Activated T-cell treated with anti-CD3 and anti-CD28 coated beads, Interleukin-2, amount 50 U/mL, for 24 hours (primary cell): ENCODE measurements at regions not wholly inside any gene's neighbourhood (a gene's known extent, or its start where the extent isn't known, plus 50 kb on each side); places are given as distances from the start of the nearest gene placed in this dataset.

Experiments used
- DNase-seq: peaks from one replicate; pipeline ENCODE4 v3.0.0-alpha.2; 2020
- H3K27ac Mint-ChIP-seq: 2 replicates; pipeline ENCODE4 v1.8.0; 2020; ENCODE audit warnings: mild to moderate bottlenecking, mixed read lengths
- H3K27me3 Mint-ChIP-seq: 2 replicates; pipeline ENCODE4 v1.8.0; 2020; ENCODE audit warnings: mixed read lengths
- H3K36me3 Mint-ChIP-seq: 2 replicates; pipeline ENCODE4 v1.8.0; 2020; ENCODE audit warnings: low read depth, mixed read lengths
- H3K4me1 Mint-ChIP-seq: 2 replicates; pipeline ENCODE4 v1.8.0; 2020; ENCODE audit warnings: low read depth, mixed read lengths
- H3K4me3 Mint-ChIP-seq: 2 replicates; pipeline ENCODE4 v1.8.0; 2020; ENCODE audit warnings: mild to moderate bottlenecking, moderate library complexity, mixed read lengths
- H3K9me3 Mint-ChIP-seq: 2 replicates; pipeline ENCODE4 v1.8.0; 2020; ENCODE audit warnings: mixed read lengths

DNA sequence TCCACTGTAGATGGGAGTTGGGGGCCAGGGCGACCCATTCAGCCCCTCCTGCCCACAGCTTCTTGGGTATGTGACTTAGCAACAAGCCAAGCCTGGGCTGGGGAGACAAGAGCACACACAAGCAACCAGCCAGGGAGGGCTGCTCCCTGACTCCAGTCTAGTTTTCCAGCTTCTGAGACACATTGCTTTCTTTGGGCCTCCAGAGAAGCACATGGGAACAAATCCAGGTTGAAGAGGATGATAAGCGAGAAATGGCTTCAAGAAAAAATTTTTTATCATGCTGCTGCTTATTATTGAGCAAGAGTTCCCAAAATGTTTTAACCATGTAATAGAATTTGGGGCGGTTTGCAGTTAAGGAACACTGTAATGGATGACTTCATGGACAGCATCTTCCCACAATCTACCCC, 173.7 kb downstream of the SOX9 start:
- Mint-ChIP-seq H3K36me3 (no peaks in the 10 kb centered on the region), H3K27me3 (peaks cover 2% of the 10 kb centered on the region), H3K27ac (no peak overlapping the region), H3K4me3 (no peak overlapping the region), H3K4me1 (no peaks in the 10 kb centered on the region), H3K9me3 (no peaks in the 10 kb centered on the region)
- no peak for DNase-seq

DNA sequence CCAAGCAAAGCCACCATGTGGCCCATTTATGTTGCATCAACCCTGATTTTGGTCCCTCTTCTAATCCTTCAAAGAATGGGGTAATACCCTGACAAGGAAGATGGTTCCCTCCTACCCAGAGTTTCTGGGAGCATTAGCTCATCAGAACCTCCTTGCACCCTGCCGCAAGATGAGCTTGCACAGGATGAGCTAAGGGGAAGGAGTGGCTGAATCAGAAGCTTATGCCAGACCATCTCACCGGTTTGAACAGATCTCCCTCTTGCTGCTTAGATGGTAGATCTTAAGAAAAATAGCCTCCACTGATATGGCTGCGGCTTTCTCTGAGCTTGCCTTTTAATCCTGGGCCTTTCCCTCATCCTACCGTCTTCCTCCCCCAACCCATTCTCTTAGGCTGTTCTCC, 175.1 kb downstream of the SOX9 start:
- Mint-ChIP-seq H3K27me3 (peaks cover 2% of the 10 kb centered on the region), H3K27ac (no peak overlapping the region), H3K9me3 (no peaks in the 10 kb centered on the region), H3K4me1 (no peaks in the 10 kb centered on the region), H3K4me3 (no peak overlapping the region), H3K36me3 (no peaks in the 10 kb centered on the region)
- no peak for DNase-seq

DNA sequence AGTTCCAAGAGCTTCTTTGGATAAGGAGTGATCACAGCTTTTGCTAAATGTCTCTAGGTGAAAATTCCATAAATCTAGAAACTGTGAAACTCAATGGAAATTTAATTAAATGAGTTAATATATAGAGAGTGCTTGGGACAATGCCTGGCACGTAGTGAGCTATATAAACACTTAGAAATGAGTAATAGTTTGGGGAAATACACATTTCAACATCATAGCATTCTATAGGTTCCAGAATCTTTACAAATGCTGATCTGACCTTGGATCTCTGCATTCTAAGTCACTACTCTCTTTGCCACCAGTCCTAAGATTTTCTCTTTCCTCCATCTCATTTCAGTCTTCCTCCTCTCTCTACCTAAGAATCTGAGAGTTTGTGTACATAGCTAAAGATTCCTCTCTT, 175.6 kb downstream of the SOX9 start:
- peaks cover 2% of the 10 kb centered on the region for H3K27me3 Mint-ChIP-seq
- H3K27ac Mint-ChIP-seq = no peak overlapping the region
- H3K36me3 Mint-ChIP-seq = no peaks in the 10 kb centered on the region
- H3K4me3 Mint-ChIP-seq = no peak overlapping the region
- DNase-seq = no peak
- H3K9me3 Mint-ChIP-seq = no peaks in the 10 kb centered on the region
- H3K4me1 Mint-ChIP-seq = no peaks in the 10 kb centered on the region

DNA sequence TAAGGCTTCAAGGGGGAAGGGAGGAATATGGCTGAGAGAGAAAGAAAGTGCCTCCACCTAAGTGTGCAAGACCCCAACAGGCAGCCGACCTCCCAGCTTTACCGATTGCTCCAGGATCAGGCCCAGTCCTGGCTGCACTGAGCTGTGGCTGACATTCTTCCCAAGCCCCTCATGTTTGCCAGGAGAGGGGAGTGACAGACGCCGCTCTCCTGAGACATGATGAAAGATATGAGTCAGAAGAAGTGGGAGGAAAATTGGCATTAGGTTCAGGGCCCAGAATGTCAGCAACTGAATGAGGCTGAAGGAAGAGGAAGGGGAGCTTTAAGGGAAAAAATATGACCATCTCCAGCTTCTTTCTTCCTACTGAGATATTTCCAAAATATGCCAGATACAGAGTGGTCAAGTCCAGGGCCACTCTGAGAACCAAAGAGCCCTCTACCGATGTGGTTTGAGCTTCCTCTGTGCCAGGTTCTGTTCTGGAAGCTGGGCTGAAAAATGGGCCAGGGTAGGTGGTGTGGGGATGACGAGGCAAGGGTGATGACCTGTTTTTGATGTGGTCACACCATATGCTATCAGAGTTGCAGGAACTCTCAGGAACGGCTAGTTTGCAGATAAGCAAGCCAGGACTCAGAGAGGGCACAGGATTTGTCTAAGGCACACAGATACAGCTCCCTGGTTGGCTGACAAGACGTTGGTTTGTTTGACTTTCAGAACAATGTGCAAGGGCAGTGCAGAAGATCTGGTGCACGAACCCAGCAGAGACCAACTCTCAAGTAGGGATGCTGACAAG, 176.7 kb downstream of the SOX9 start:
- no peak for DNase-seq
- Mint-ChIP-seq H3K4me1 (no peaks in the 10 kb centered on the region), H3K36me3 (no peaks in the 10 kb centered on the region), H3K27ac (no peak overlapping the region), H3K9me3 (no peaks in the 10 kb centered on the region), H3K4me3 (no peak overlapping the region), H3K27me3 (peaks cover 2% of the 10 kb centered on the region)

DNA sequence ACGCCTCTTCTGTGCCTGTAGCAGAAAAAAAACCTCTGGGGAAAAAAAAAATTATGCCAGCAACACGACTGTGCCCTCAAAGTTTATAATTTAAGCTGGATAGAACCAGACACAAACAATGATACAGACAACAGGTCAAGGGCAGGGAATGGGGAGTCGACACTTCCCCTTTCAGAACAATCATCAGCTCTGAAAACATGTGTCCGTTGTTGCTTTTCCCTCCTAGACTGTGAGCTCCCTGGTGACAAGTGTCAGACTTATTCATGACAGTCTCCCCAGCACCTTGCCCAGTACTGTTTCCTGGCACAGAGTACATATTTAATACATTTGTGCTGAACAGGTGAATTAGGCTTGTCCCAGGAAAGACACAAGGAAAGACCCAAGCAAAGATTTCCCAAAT, 178.3 kb downstream of the SOX9 start:
- no peak for DNase-seq
- Mint-ChIP-seq H3K4me1 (no peaks in the 10 kb centered on the region), H3K9me3 (no peaks in the 10 kb centered on the region), H3K36me3 (no peaks in the 10 kb centered on the region), H3K27ac (no peak overlapping the region), H3K27me3 (peaks cover under 1% of the 10 kb centered on the region), H3K4me3 (no peak overlapping the region)

DNA sequence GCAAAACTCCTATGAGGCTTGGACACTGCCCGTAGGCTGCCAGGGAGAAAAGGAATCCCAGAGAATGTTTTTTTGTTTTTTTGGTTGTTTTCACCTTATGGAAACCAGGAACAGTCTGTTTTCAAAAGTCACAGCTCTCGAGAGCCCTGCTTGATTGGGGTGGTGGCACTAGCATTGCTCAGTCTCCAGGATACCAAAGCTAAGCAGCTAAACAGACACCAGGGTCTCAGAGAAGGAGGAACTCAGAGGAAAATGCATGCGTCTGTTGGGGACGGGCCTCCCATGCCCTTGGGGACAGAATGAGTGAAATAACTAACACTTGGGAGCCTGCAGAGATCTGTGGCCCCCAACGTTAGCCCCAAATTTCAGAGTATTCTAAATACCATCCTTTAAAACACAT, 178.8 kb downstream of the SOX9 start:
- no peaks in the 10 kb centered on the region for H3K36me3 Mint-ChIP-seq
- H3K4me3 Mint-ChIP-seq = no peak overlapping the region
- no peak overlapping the region for H3K27ac Mint-ChIP-seq
- no peaks in the 10 kb centered on the region for H3K4me1 Mint-ChIP-seq
- no peaks in the 10 kb centered on the region for H3K27me3 Mint-ChIP-seq
- no peak for DNase-seq
- H3K9me3 Mint-ChIP-seq = no peaks in the 10 kb centered on the region

DNA sequence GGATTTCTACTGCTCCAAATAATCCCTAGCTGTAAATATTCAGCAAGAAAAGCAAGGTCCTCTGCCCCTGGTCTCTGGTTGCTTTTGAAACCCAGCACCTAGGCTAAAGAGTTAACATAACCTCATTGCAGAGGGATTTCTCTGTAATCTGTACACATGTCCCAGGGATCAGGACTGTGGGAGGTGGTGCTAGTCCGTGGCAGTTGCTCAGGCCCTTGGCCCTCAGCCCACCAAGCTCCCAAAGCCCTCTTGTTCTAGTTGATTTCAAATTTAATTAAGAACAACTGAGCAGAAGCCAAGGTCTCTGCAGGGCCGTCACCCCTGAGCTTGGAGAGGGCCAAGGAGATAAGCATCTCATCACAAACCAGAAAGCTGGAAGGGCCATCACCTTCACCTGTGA, 181.1 kb downstream of the SOX9 start:
- H3K4me3 Mint-ChIP-seq = no peak overlapping the region
- no peak overlapping the region for H3K27ac Mint-ChIP-seq
- H3K4me1 Mint-ChIP-seq = no peaks in the 10 kb centered on the region
- no peak for DNase-seq
- peaks cover 8% of the 10 kb centered on the region for H3K27me3 Mint-ChIP-seq
- no peaks in the 10 kb centered on the region for H3K36me3 Mint-ChIP-seq
- H3K9me3 Mint-ChIP-seq = no peaks in the 10 kb centered on the region

DNA sequence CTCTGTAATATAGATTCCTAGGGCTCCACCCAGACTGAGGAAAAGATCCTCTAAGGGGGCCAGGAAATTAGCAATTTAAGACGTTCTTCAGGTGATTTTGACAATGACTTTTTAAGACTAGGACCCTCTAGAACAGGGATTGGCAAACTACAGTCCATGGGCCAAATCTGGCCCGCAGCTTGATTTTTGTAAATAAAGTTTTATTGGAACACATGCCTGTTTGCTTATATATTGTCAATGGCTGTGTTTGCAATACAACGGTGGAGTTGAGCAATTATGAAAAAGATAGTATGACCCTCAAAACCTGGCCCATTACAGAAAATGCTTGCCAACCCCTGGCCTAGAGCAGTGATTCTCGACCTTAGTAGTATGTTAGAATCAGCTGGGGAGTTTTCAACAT, 181.9 kb downstream of the SOX9 start:
- Mint-ChIP-seq H3K27me3 (peaks cover 11% of the 10 kb centered on the region), H3K36me3 (no peaks in the 10 kb centered on the region), H3K9me3 (no peaks in the 10 kb centered on the region), H3K27ac (no peak overlapping the region), H3K4me3 (no peak overlapping the region), H3K4me1 (no peaks in the 10 kb centered on the region)
- no peak for DNase-seq

DNA sequence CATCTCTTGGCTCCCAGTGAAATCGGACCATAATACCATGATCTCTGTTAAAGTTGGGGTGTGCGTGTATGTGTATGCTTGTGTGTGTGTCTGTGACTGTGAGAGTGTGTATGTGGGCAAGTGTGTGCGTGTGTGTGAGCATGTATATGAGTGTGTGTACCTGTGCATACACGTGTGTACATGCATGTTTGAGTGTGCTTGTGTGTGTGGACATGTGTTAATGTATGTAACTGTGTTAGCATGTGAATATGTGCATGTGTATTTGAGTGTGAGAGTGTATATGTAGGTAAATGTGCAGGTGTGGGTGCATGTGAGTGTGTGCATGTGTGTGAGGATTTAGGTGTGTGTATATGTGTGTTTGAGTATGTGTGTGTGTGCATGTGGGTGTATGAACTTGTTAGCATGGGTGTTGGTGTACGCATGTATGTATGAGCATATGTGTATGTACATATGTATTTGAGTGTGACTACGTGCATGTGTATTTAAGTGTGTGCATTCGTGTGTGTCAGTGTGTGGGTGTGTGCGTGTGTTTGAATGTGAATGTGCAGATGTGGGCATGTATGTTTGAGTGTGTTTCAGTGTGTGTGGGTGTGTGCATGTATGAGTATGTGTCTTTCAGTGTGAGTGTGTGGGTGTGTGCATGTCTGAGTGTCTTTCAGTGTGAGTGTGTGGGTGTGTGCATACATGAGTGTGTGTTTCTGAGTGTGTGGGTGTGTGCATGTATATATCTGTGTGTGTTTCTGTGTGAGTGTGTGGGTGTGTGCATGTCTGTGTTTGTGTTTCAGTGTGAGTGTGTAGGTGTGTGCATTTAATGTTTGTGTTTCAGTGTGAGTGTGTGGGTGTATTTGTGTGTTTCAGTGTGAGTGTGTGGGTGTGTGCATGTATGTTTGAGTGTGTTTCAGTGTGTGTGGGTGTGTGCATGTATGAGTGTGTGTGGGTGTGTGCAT, 183.2 kb downstream of the SOX9 start:
- Mint-ChIP-seq H3K4me1 (no peaks in the 10 kb centered on the region), H3K27ac (no peak overlapping the region), H3K36me3 (no peaks in the 10 kb centered on the region), H3K9me3 (no peaks in the 10 kb centered on the region), H3K4me3 (no peak overlapping the region), H3K27me3 (peaks cover 11% of the 10 kb centered on the region)
- no peak for DNase-seq

DNA sequence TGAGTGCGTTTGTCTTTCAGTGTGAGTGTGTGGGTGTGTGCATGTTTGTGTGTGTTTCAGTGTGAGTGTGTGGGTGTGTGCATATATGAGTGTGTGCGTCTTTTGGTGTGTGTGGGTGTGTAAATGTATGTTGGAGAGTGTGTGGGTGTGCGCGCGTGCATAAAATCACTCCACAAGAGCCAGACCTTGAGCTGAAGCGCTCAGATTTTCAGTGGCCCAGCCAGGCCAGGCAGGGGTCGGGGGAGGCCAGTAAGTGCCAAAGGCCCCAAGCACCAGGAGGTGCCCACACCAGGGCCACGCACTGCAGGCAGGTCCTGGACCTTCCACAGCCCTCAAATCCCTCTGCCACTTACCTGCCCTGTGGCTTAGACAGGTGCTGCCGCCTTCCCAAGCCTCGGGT, 184.0 kb downstream of the SOX9 start:
- H3K27me3 Mint-ChIP-seq = peaks cover 11% of the 10 kb centered on the region
- H3K9me3 Mint-ChIP-seq = no peaks in the 10 kb centered on the region
- H3K4me3 Mint-ChIP-seq = no peak overlapping the region
- no peaks in the 10 kb centered on the region for H3K36me3 Mint-ChIP-seq
- no peaks in the 10 kb centered on the region for H3K4me1 Mint-ChIP-seq
- H3K27ac Mint-ChIP-seq = no peak overlapping the region
- no peak for DNase-seq

DNA sequence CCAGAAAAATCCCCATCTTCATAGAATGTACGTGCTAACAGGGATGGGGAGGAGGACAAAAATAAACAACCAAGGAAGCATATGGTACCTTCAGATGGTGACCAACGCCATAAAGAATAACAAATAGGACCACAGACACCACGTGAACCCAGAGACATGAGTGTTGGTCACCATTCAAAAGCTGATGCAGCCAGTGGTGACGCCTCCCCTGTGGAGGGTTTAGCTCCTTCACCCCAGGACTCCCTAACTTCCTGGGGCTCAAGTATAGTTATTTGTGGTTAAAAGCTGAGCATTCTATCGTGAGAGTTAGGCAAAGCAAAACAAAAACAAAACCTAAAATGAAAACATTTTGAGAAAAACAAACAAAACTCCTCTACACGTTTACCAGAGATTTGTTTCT, 184.7 kb downstream of the SOX9 start:
- Mint-ChIP-seq H3K27me3 (peaks cover 11% of the 10 kb centered on the region), H3K9me3 (no peaks in the 10 kb centered on the region), H3K4me3 (no peak overlapping the region), H3K36me3 (no peaks in the 10 kb centered on the region), H3K27ac (no peak overlapping the region), H3K4me1 (no peaks in the 10 kb centered on the region)
- DNase-seq = no peak

DNA sequence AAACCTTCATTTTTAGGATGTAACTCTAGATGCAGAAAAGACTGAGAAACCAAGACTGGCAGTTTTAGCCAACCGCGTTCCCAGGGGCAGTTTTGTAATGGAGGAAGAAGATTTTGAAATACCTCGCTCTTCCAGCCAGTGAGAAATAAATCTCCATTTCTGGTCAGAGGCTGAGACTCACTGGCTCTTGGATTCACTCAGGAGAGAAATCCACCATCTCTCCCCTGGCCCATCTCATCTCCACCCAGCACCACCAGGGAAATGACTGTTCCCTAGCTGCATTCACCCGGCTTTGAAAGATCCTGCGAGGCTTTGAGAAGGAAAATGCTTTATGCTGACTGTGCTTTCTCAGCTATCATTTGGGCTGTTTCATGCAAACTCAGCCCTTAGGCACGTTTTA, 185.2 kb downstream of the SOX9 start:
- H3K27me3 Mint-ChIP-seq = peaks cover 11% of the 10 kb centered on the region
- no peak for DNase-seq
- H3K9me3 Mint-ChIP-seq = no peaks in the 10 kb centered on the region
- H3K27ac Mint-ChIP-seq = no peak overlapping the region
- H3K36me3 Mint-ChIP-seq = no peaks in the 10 kb centered on the region
- no peaks in the 10 kb centered on the region for H3K4me1 Mint-ChIP-seq
- no peak overlapping the region for H3K4me3 Mint-ChIP-seq

DNA sequence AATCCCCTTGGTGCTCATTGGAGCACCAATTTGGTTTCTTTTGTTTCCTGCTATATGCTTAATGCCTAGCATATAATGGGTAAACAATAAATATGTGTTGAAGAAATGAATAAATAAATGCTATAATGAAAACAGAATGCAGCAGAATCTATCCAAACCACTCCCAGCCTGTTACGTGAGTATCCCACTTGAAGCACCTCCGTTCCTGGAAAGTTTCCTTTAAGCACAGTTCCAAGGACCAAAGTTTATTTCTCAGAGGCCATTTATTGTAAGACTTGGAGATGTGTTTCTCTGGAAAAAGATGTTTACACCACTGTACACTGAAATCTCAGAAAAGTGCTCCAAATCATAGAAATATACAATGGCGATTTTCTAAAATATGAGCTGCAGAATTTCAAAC, 187.0 kb downstream of the SOX9 start:
- H3K9me3 Mint-ChIP-seq = no peaks in the 10 kb centered on the region
- H3K27me3 Mint-ChIP-seq = peaks cover 11% of the 10 kb centered on the region
- H3K36me3 Mint-ChIP-seq = no peaks in the 10 kb centered on the region
- H3K27ac Mint-ChIP-seq = no peak overlapping the region
- H3K4me1 Mint-ChIP-seq = peaks cover 1% of the 10 kb centered on the region
- H3K4me3 Mint-ChIP-seq = no peak overlapping the region
- DNase-seq = no peak

DNA sequence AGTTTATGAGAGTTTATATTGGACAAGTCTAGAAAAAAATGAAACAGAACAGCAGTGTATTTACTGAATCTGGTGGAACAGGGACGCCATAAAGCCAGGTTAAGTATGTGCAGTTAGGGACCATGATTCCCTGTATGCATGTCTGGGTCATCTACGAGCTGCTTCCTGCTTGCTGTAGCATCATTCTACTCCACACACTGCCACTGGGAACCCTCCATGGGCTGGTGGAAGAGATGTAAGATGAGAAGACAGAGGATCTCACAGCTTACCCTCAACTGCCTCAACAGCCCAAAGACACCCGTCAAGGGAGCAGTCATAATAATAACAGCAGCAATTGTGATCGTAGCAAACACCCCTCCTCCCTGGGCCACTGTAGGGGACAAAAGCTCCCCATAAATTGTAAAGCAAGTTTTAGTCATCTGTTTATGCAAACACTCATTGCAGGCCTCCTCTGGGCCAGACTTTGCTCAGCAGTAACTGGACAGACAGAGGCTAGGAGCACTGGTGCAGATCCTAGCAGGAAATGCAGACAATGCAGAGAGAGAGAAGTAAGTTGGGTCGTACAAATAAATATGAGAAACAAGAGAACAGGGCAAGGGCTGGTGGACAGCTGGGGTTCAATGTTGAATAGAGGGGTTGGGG, 188.0 kb downstream of the SOX9 start:
- no peak overlapping the region for H3K4me3 Mint-ChIP-seq
- peaks cover 1% of the 10 kb centered on the region for H3K4me1 Mint-ChIP-seq
- H3K27me3 Mint-ChIP-seq = peaks cover 11% of the 10 kb centered on the region
- no peak overlapping the region for H3K27ac Mint-ChIP-seq
- DNase-seq = no peak
- H3K36me3 Mint-ChIP-seq = no peaks in the 10 kb centered on the region
- no peaks in the 10 kb centered on the region for H3K9me3 Mint-ChIP-seq

DNA sequence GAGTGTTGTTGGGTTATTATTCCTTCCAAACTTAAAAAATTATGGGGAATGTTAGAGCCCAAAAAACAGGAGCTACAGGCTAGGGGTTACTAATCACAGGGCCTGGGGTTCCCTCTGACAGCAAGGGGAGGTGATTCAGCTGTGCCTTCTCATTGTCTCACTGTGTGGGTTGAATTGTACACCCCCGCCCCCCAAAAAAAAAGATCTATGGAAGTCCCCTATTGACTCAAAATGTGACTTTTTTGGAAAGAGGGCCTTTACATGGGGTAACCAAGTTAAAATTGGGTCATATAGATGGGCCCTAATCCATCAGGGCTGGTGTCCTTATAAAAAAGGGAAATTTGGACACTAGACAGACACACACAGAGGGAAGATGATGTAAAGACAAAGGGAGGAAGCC, 190.2 kb downstream of the SOX9 start:
- no peak for DNase-seq
- Mint-ChIP-seq H3K36me3 (no peaks in the 10 kb centered on the region), H3K9me3 (no peaks in the 10 kb centered on the region), H3K4me3 (no peak overlapping the region), H3K27ac (no peak overlapping the region), H3K27me3 (peaks cover 11% of the 10 kb centered on the region), H3K4me1 (peaks cover 1% of the 10 kb centered on the region)
